Testis (tissue), 2 donors: ENCODE measurements at regions not wholly inside any gene's neighbourhood (a gene's known extent, or its start where the extent isn't known, plus 50 kb on each side); places are given as distances from the start of the nearest gene placed in this dataset.

Experiments
- CTCF ChIP-seq, 3 experiments: fragments of 450-650 bp in 2 of 3; fragments of 200-600 bp in 1 of 3; sonication (generic) in 1 of 3; IDR thresholded peaks; one replicate each; pipeline ENCODE4 v1.5.1; 2016 to 2019; ENCODE audit warnings: antibody characterized with exemption in 3 of 3, mild to moderate bottlenecking in 2 of 3, moderate library complexity in 1 of 3
- POLR2A ChIP-seq: fragments of 450-650 bp; IDR thresholded peaks from one replicate; pipeline ENCODE4 v1.6.1; 2017; ENCODE audit warnings: antibody characterized with exemption, mild to moderate bottlenecking, moderate library complexity

- no peak for TF ChIP-seq CTCF (IDR thresholded peaks at IDR 0.05)
- no peak for TF ChIP-seq POLR2A
Measured at GRCh38 chr2:220194630-220195584, 567.5 kb downstream of the SLC4A3 start.
